ENCODE measurements at regions not wholly inside any gene's neighbourhood (a gene's known extent, or its start where the extent isn't known, plus 50 kb on each side); places are given as distances from the start of the nearest gene placed in this dataset.

- TF ChIP-seq CTCF (conservative IDR thresholded peaks at IDR 0.05; ENCODE audit: low read length): no peak
- no peak for TF ChIP-seq EZH2phosphoT487 (IDR thresholded peaks at IDR 0.05; ENCODE audit: borderline replicate concordance)
Measured at GRCh38 chr2:125857971-125858794, 797.8 kb upstream of the GYPC start.

All from Loucy (cell line).